ENCODE measurements at regions not wholly inside any gene's neighbourhood (a gene's known extent, or its start where the extent isn't known, plus 50 kb on each side); places are given as distances from the start of the nearest gene placed in this dataset.

DNA sequence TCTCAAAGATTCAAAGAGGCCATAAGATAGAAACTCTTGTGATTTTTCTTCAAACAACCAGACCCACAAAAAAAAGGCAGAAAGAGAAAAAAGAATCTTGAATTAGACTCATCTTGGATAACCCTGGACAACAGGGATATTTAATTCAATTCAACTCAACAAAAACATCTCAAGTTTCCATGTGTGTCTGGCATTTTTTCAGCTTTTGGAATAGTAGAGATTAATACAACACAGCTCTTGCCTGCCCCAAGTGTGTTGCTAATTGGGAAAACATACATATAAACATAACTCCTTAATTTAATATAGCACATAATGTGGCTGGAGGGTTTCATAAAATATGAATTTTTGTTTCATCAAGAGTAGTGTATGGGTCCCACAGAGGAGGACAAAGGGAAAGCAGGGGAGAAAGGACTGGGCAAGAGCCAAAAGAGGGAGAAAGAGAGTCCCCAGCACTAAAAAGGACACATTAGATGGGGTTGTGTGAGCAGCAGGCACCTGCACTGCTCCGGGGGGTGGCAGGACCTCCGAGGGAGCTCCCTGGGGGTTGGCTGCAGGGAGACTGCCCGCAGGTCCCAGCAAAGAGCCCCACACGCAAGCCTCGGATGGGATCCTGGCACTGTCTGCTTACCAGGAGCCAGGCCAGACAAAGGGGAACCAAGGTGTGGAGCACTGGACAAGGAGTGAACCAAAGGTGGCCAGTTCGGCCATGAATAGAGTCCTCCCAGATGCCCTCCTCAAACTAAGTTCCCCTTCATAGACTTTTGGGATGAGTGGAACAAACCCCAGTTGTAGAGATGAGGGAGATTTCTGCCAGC lies 65.6 kb upstream of the TMEM72 start:
- ATAC-seq (no peak), DNase-seq (no peak)
- Histone ChIP-seq H3K4me1 (no peaks in the 10 kb centered on the region), H3K4me3 (no peak overlapping the region), H3K36me3 (replicated peaks in 1 of 2; ENCODE audit: insufficient read depth in 1 of 2, low read depth in 2 of 2) (no peaks in the 10 kb centered on the region), H3K27ac (no peak overlapping the region), H3K9me3 (no peaks in the 10 kb centered on the region), H3K27me3 (no peaks in the 10 kb centered on the region)
- intact Hi-C loops (cut with DNase I) = no loop called here
- 79 to 81% methylated on average over 6 of the region's 6 CpGs for WGBS, 2 donors
- TF ChIP-seq CTCF (IDR thresholded peaks at IDR 0.05) (no peak), POLR2A (IDR thresholded peaks at IDR 0.05) (no peak)

DNA sequence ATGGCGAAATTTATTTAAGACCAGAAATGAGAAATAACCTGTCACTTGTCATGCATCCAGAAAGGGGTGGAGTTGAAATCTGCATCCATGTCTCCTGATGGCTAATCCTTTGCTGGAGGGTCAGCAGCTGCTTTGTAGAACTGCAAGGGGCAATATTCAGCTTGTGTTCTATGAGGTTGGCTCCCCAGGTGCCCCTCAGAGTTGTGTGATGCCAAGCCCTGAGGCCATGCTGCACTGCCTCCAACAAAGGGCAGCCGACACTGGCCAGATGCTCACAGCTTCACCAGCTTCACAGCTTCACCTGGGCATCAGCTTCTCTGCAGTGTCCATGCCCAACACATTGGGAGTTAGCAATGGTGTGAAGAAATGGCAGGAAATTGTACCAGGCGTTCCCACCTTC lies 64.0 kb upstream of the TMEM72 start:
- WGBS, 2 donors = 90 to 98% methylated on average over 3 of the region's 3 CpGs
- DNase-seq = no peak
- Histone ChIP-seq H3K4me3 (no peak overlapping the region), H3K27ac (no peak overlapping the region), H3K4me1 (no peaks in the 10 kb centered on the region), H3K9me3 (no peaks in the 10 kb centered on the region), H3K27me3 (no peaks in the 10 kb centered on the region), H3K36me3 (replicated peaks in 1 of 2; ENCODE audit: insufficient read depth in 1 of 2, low read depth in 2 of 2) (no peaks in the 10 kb centered on the region)
- ATAC-seq = no peak
- no peak for TF ChIP-seq CTCF (IDR thresholded peaks at IDR 0.05)
- TF ChIP-seq POLR2A (IDR thresholded peaks at IDR 0.05) = no peak
- intact Hi-C loops (cut with DNase I) = no loop called here

DNA sequence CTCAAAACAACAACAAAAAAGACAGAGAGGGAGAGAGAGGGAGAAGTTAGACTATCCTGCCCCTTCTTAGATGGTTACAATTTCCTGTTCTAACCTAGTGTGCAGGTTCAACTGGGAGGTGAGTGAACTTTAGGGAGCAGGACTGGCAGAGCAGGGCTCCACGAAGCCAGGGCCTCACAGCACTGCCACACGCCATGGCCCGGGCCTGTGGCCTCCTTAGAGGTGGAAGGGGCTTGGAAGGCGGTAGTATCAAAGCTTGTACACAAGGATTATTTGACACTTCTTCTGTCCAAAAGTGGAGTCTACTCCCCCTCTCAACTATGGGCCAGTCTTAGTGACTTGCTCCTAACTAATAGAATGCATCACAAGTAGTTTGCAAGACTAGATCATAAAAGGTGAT lies 62.9 kb upstream of the TMEM72 start:
- TF ChIP-seq CTCF (IDR thresholded peaks at IDR 0.05) (no peak), POLR2A (IDR thresholded peaks at IDR 0.05) (no peak)
- ATAC-seq = no peak
- 91 to 92% methylated on average over 4 of the region's 4 CpGs for WGBS, 2 donors
- intact Hi-C loops (cut with DNase I) = no loop called here
- Histone ChIP-seq H3K27me3 (no peaks in the 10 kb centered on the region), H3K4me1 (no peaks in the 10 kb centered on the region), H3K36me3 (replicated peaks in 1 of 2; ENCODE audit: insufficient read depth in 1 of 2, low read depth in 2 of 2) (no peaks in the 10 kb centered on the region), H3K9me3 (no peaks in the 10 kb centered on the region), H3K27ac (no peak overlapping the region), H3K4me3 (no peak overlapping the region)
- no peak for DNase-seq

GRCh38 chr10:44849936-44850335 lies 61.2 kb upstream of the TMEM72 start:
- Histone ChIP-seq H3K9me3 (no peaks in the 10 kb centered on the region), H3K27me3 (no peaks in the 10 kb centered on the region), H3K36me3 (replicated peaks in 1 of 2; ENCODE audit: insufficient read depth in 1 of 2, low read depth in 2 of 2) (no peaks in the 10 kb centered on the region), H3K4me1 (no peaks in the 10 kb centered on the region), H3K27ac (peak overlapping the region in 1 of 4 donors; percentile 26), H3K4me3 (no peak overlapping the region)
- WGBS, 2 donors = 92 to 100% methylated on average over 2 of the region's 2 CpGs
- no peak for ATAC-seq
- no peak for DNase-seq
- intact Hi-C loops (cut with DNase I) = no loop called here
- TF ChIP-seq CTCF (IDR thresholded peaks at IDR 0.05) = no peak
- no peak for TF ChIP-seq POLR2A (IDR thresholded peaks at IDR 0.05)

Data from body of pancreas (tissue), 4 donors.